A172 (cell line): ENCODE measurements at regions not wholly inside any gene's neighbourhood (a gene's known extent, or its start where the extent isn't known, plus 50 kb on each side); places are given as distances from the start of the nearest gene placed in this dataset.

Experiments
- DNase-seq: peaks from one replicate; pipeline ENCODE4 v3.0.0-alpha.2; 2015; ENCODE audit warnings: low spot score

- no peak for DNase-seq
These were observed 59.7 kb upstream of the SPOPL start for GRCh38 chr2:138441916-138442315.

GRCh38 chr2:138444411-138444810 lies 57.2 kb upstream of the SPOPL start:
- DNase-seq, result no peak

DNA sequence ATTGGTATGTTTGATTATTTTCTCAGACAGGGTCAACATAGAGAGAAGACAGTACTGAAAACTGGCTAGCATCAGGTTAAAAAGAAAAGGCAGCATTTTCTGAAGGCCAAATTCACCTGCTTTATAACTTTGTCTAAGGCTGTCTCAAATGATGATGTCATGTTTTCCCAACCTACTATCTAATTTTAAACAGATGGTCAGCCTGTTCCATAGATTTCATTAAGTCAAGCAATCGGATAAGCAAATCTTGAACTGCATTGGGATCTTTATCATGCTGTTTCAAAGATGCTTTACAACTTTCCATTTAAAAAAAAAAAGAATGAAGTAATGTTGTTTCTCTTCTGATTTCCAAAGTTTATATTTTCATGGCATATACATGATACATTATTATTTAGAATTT lies 56.3 kb upstream of the SPOPL start:
- no peak for DNase-seq

DNA sequence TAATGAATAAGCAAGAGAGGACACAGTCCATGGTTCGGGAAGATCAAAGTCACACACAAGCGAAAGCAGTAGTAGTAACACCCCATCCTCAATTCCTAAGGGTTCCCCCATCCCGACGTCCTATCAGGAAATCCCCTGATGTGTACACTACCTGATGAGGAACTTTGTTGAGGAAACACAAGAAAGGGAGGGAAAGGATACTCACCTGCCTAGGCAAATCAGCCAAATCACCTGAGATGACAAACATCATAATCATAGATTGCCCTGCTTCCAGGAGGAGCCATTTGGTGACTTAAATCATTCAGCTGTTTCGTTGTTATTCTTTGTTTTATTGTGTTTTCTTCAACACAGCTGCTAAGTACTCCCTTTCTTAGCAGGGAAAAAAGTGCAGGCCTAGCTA lies 55.5 kb upstream of the SPOPL start:
- DNase-seq, result no peak

DNA sequence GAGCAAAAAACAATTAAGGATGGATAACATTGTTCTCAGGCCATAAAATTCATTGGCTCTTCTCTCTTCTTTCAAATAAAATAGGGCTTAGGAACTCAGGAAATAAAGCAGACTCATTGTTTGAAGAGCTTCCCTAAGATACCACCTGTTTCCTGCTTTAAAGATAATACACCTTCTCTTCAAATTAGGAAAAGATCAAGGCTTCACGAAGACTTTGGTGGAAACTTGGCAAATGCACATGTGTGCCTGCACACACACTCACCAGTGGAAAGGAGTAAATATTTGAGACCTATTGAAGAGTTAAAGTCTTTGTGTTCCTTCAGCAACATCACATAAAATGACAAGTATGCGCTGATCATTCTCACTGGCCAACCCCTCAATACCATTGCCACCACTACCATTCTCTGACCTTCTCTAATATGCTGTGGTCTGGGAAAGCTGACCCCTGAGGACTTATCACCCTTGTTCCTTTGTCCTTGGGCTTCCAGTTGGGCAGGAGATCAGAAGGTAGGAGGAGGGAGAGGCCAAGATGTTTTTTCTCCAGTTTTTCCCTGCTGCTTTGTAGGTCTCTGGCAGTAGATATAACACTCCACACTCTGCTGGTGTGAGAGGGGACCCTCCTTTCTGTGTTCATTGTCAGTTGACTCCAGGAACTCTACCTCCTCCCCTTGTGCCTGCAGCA lies 53.5 kb upstream of the SPOPL start:
- no peak for DNase-seq
